Right cardiac atrium (tissue), 5 donors: ENCODE measurements at regions not wholly inside any gene's neighbourhood (a gene's known extent, or its start where the extent isn't known, plus 50 kb on each side); places are given as distances from the start of the nearest gene placed in this dataset.

Source experiments
- ATAC-seq, 2 donors: fragments of 200-7000 bp; cut with Tn5 transposase; one replicate each; pipeline versions ENCODE4 v1.8.0 to v1.9.1; 2020; ENCODE audit warnings: moderate library complexity in 2 of 2, mild to moderate bottlenecking in 1 of 2
- DNase-seq, 3 donors: peaks; one replicate each; pipeline ENCODE4 v3.0.0-alpha.2; 2020
- H3K27ac ChIP-seq: one replicate; pipeline ENCODE4 v1.5.1; 2013; ENCODE audit warnings: mild to moderate bottlenecking, low read length, control low read depth, moderate library complexity
- H3K27me3 ChIP-seq: one replicate; pipeline ENCODE4 v1.6.1; 2013; ENCODE audit not compliant: control insufficient read depth, insufficient read depth
- H3K4me1 ChIP-seq: one replicate; pipeline ENCODE4 v1.6.1; 2013; ENCODE audit warnings: low read length; ENCODE audit not compliant: control insufficient read depth, insufficient read depth
- H3K4me3 ChIP-seq: one replicate; pipeline ENCODE4 v1.5.1; 2013; ENCODE audit warnings: low read length, control low read depth
- H3K9me3 ChIP-seq: one replicate; pipeline ENCODE4 v1.6.1; 2013; ENCODE audit warnings: low read length; ENCODE audit not compliant: control insufficient read depth
- WGBS: extraction: QIAGEN DNeasy Blood & Tissue Kit; methylation state at CpG from one replicate; pipeline ENCODE4 v1.1.7; 2013; 5-methylcytosine and 5-hydroxymethylcytosine counted together
- intact Hi-C, 4 donors: fragments of 100-400 bp; cut with DNase I; formaldehyde crosslinking; loops; one replicate each; pipeline versions ENCODE4 v1.11.0 to v1.14.0; 2022 to 2023
- donor health status: healthy with polysubstance abuse.
- donor health status: DM: no; HTN: yes; CAD: no.
- donor health status: DM: no; HTN: no; CAD: no.
- donor health status: DM: no; HTN: yes; CAD: no; lungs with severe emphysema.
- donor health status: DM: yes; HTN: yes; CAD: no.

DNA sequence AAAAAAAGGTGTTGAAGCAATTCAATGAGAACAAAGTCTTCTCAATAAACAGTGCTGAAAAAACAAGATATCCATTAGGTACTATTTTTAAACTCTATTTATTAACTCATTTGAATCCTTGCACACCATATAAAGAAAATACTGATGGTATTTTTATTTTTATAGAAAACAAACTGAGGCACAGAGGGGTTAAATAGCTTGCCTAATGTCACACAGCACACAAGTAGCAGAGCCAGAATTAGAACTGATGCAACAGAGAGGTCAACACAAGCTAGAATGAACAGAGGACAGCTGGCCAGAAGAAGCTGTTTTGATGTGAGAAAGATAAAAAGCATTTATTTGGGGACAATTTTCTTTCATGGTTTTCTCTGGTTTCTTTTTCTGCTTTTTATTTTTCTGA lies 99.4 kb upstream of the RGPD4 start:
- ATAC-seq, result no peak
- intact Hi-C loops, result no loop called here
- no peaks in the 10 kb centered on the region for H3K4me1 ChIP-seq

DNA sequence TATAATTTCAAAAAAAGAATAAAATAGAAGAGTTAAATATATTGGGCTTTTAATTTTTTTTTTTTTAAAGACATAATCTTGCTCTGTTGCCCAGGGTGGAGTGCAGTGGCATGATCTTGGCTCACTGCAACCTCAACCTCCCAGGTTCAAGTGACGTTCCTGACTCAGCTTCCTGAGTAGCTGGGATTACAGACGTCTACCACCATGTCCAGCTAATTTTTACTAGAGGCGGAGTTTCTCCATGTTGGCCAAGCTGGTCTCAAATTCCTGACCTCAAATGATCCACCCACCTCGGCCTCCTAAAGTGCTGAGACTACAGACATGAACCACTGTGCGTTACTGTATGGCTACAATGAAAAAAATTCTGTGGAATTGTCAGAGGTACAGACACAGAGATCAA lies 98.1 kb upstream of the RGPD4 start:
- no peak overlapping the region for H3K27ac ChIP-seq
- WGBS, result 72% methylated on average over 5 of the region's 5 CpGs
- no peaks in the 10 kb centered on the region for H3K4me1 ChIP-seq
- no peak overlapping the region for H3K4me3 ChIP-seq
- no peaks in the 10 kb centered on the region for H3K27me3 ChIP-seq
- H3K9me3 ChIP-seq, result no peaks in the 10 kb centered on the region
- ATAC-seq, result no peak
- DNase-seq, result no peak
- intact Hi-C loops, result no loop called here

More for the DNA sequence above, 99.4 kb upstream of the RGPD4 start:
- H3K9me3 ChIP-seq, result no peaks in the 10 kb centered on the region
- no peaks in the 10 kb centered on the region for H3K27me3 ChIP-seq
- no peak overlapping the region for H3K27ac ChIP-seq
- no peak for DNase-seq
- H3K4me3 ChIP-seq, result no peak overlapping the region

GRCh38 chr2:107729440-107729839 lies 97.3 kb upstream of the RGPD4 start:
- 76% methylated on average over 3 of the region's 3 CpGs for WGBS
- no peak for ATAC-seq
- H3K4me1 ChIP-seq, result no peaks in the 10 kb centered on the region
- H3K4me3 ChIP-seq, result no peak overlapping the region
- H3K27me3 ChIP-seq, result no peaks in the 10 kb centered on the region
- no peaks in the 10 kb centered on the region for H3K9me3 ChIP-seq
- H3K27ac ChIP-seq, result no peak overlapping the region
- intact Hi-C loops, result no loop called here
- no peak for DNase-seq

DNA sequence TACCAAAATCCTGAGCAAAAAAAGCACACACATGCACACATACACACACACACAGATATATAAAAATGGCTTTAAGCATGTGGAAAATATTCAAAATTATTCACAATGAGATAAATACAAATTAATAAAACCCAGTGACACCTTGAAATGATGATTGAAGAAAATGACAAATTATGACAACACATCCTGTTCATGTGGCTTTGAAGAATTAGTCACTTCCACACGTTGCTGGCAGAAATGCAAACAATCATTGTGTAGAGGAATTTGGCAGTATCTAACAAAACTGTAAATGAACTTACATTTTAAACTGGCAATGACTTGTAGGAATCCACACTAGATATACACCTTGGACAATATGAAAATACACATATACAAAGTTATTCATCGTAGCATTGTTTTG lies 95.8 kb upstream of the RGPD4 start:
- Histone ChIP-seq H3K9me3 (no peaks in the 10 kb centered on the region), H3K27ac (no peak overlapping the region), H3K4me1 (no peaks in the 10 kb centered on the region), H3K4me3 (no peak overlapping the region), H3K27me3 (no peaks in the 10 kb centered on the region)
- ATAC-seq, result no peak
- no peak for DNase-seq
- WGBS, result 58% methylated on average over 2 of the region's 2 CpGs
- intact Hi-C loops, result no loop called here

GRCh38 chr2:107731435-107731834 lies 95.3 kb upstream of the RGPD4 start:
- DNase-seq (no peak), ATAC-seq (no peak)
- H3K4me3 ChIP-seq, result no peak overlapping the region
- H3K27ac ChIP-seq, result no peak overlapping the region
- H3K27me3 ChIP-seq, result no peaks in the 10 kb centered on the region
- intact Hi-C loops, result no loop called here
- no peaks in the 10 kb centered on the region for H3K9me3 ChIP-seq
- H3K4me1 ChIP-seq, result no peaks in the 10 kb centered on the region

GRCh38 chr2:107735201-107735600 lies 91.5 kb upstream of the RGPD4 start:
- Histone ChIP-seq H3K4me1 (no peaks in the 10 kb centered on the region), H3K27ac (no peak overlapping the region), H3K4me3 (no peak overlapping the region), H3K27me3 (no peaks in the 10 kb centered on the region), H3K9me3 (no peaks in the 10 kb centered on the region)
- DNase-seq, result no peak
- 71% methylated on average over 2 of the region's 2 CpGs for WGBS
- no peak for ATAC-seq
- intact Hi-C loops, result no loop called here

GRCh38 chr2:107737756-107738155 lies 88.9 kb upstream of the RGPD4 start:
- H3K9me3 ChIP-seq, result no peaks in the 10 kb centered on the region
- intact Hi-C loops, result no loop called here
- no peaks in the 10 kb centered on the region for H3K4me1 ChIP-seq
- no peak overlapping the region for H3K4me3 ChIP-seq
- no peak overlapping the region for H3K27ac ChIP-seq
- no peaks in the 10 kb centered on the region for H3K27me3 ChIP-seq
- no peak for DNase-seq
- ATAC-seq, result no peak

GRCh38 chr2:107738266-107738665 lies 88.4 kb upstream of the RGPD4 start:
- H3K9me3 ChIP-seq, result no peaks in the 10 kb centered on the region
- no peaks in the 10 kb centered on the region for H3K27me3 ChIP-seq
- no peak overlapping the region for H3K27ac ChIP-seq
- WGBS, result 59% methylated on average over 4 of the region's 4 CpGs
- DNase-seq (no peak), ATAC-seq (no peak)
- no peak overlapping the region for H3K4me3 ChIP-seq
- intact Hi-C loops, result no loop called here
- H3K4me1 ChIP-seq, result no peaks in the 10 kb centered on the region

DNA sequence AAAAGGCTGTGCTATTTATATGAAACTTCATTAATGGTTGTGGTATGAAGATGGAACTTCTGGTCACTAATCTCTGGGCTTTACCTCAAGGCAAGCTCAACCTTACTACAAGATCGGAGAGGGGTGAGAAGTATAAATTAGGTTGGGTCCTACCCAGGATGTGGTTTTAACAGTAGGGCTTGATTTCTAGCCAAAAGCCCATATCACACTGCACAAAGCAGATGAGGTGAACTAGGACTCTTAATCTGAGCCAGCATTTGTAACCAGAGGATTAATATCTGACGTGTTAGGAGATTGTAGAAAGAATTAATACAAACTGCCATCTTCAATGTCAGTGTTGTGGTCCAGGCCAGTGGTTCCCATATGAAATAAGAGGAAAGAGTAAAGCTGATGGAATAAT lies 86.4 kb upstream of the RGPD4 start:
- no peaks in the 10 kb centered on the region for H3K4me1 ChIP-seq
- DNase-seq, result no peak
- no peak for ATAC-seq
- 61% methylated on average over 2 of the region's 2 CpGs for WGBS
- H3K4me3 ChIP-seq, result no peak overlapping the region
- intact Hi-C loops, result no loop called here
- no peaks in the 10 kb centered on the region for H3K9me3 ChIP-seq
- no peak overlapping the region for H3K27ac ChIP-seq
- no peaks in the 10 kb centered on the region for H3K27me3 ChIP-seq

DNA sequence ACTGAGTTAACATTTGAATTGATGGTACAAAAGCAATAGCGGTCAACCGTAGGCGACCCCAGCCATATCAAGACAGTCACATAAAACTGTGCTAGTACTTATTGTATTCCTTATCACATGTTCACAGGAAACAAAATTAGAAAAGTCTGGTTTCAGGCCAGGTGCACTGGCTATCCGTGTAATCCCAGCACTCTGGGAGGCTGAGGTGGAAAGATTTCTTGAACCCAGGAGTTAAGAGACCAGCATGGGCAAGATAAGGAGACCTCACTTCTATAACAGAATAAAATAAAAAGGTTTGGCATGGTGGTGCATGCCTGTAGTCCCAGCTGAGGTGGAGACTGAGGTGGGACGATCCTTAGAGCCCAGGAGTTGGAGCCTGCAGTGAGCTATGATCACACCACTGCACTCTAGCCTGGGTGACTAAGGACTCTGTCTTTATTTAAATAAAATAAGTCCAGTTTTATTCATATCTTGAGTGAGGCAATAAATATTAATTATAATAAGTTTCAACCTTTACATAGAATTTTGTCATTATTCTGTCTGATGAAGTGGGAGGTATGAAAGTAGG lies 84.1 kb upstream of the RGPD4 start:
- Histone ChIP-seq H3K27ac (no peak overlapping the region), H3K4me3 (no peak overlapping the region), H3K9me3 (no peaks in the 10 kb centered on the region), H3K27me3 (no peaks in the 10 kb centered on the region), H3K4me1 (no peaks in the 10 kb centered on the region)
- ATAC-seq (no peak), DNase-seq (no peak)
- 86% methylated on average over 5 of the region's 5 CpGs for WGBS
- intact Hi-C loops, result no loop called here

GRCh38 chr2:107743274-107743673 lies 83.4 kb upstream of the RGPD4 start:
- ATAC-seq (no peak), DNase-seq (no peak)
- Histone ChIP-seq H3K27ac (no peak overlapping the region), H3K4me1 (no peaks in the 10 kb centered on the region), H3K9me3 (no peaks in the 10 kb centered on the region), H3K4me3 (no peak overlapping the region), H3K27me3 (no peaks in the 10 kb centered on the region)
- intact Hi-C loops, result no loop called here
- WGBS, result 82% methylated on average over 5 of the region's 5 CpGs

- 78% methylated on average over 3 of the region's 3 CpGs for WGBS
- intact Hi-C loops, result loop anchor here in 1 of 4 donors (5.0 kb wide), 1 partner anchor 232 kb away; no protein-coding TSS in a partner anchor
These were observed 81.6 kb upstream of the RGPD4 start for GRCh38 chr2:107745100-107745499.

More at GRCh38 chr2:107745100-107745499, 81.6 kb upstream of the RGPD4 start:
- Histone ChIP-seq H3K27me3 (no peaks in the 10 kb centered on the region), H3K9me3 (no peaks in the 10 kb centered on the region), H3K4me1 (no peaks in the 10 kb centered on the region), H3K4me3 (no peak overlapping the region), H3K27ac (no peak overlapping the region)
- no peak for ATAC-seq
- no peak for DNase-seq
